Esophagus muscularis mucosa (tissue), 4 donors: ENCODE measurements at regions not wholly inside any gene's neighbourhood (a gene's known extent, or its start where the extent isn't known, plus 50 kb on each side); places are given as distances from the start of the nearest gene placed in this dataset.
A peak's percentile ranks its signal among the peaks of the same experiment; 100 is the strongest.

ENCODE experiments used
- DNase-seq: peaks from one replicate; pipeline ENCODE4 v3.0.0-alpha.2; 2017; ENCODE audit errors: extremely low spot score
- H3K27ac ChIP-seq, 4 donors: fragments of 200-600 bp; sonication (generic); replicated peaks in 1 of 4; 1 replicate in 3 of 4; 2 replicates in 1 of 4; pipeline ENCODE4 v1.5.1; 2016 to 2019; ENCODE audit warnings: mild to moderate bottlenecking in 1 of 4
- H3K27me3 ChIP-seq, 4 donors: fragments of 200-600 bp; sonication (generic); one replicate each; pipeline versions ENCODE4 v1.5.1 to v1.6.0; 2016 to 2019
- H3K36me3 ChIP-seq, 4 donors: fragments of 200-600 bp; sonication (generic); one replicate each; pipeline ENCODE4 v1.5.1; 2016 to 2019
- H3K4me1 ChIP-seq, 4 donors: fragments of 200-600 bp; sonication (generic); one replicate each; pipeline ENCODE4 v1.5.1; 2016 to 2019
- H3K4me3 ChIP-seq, 4 donors: fragments of 200-600 bp; sonication (generic); 1 replicate in 2 of 4; 2 replicates in 2 of 4; pipeline ENCODE4 v1.5.1; 2016 to 2019; ENCODE audit warnings: mild to moderate bottlenecking in 4 of 4, moderate library complexity in 1 of 4
- H3K9me3 ChIP-seq, 4 donors: fragments of 200-600 bp; sonication (generic); 1 replicate in 3 of 4; 2 replicates in 1 of 4; pipeline ENCODE4 v1.5.1; 2016 to 2019
- EP300 ChIP-seq: sonication (generic); formaldehyde crosslinking; IDR thresholded peaks from one replicate; pipeline ENCODE4 v1.6.1; 2017; ENCODE audit warnings: antibody characterized with exemption
- POLR2A ChIP-seq: fragments of 450-650 bp; IDR thresholded peaks from one replicate; pipeline ENCODE4 v1.6.1; 2017; ENCODE audit warnings: antibody characterized with exemption, moderate library complexity, mild to moderate bottlenecking, low read depth
- POLR2AphosphoS5 ChIP-seq, 2 donors: sonication (generic); formaldehyde crosslinking; IDR thresholded peaks; one replicate each; pipeline ENCODE4 v1.6.1; 2017; ENCODE audit warnings: antibody characterized with exemption in 2 of 2
- WGBS: methylation state at CpG from one replicate; pipeline ENCODE4 v1.1.5; 2018; 5-methylcytosine and 5-hydroxymethylcytosine counted together
- intact Hi-C: fragments of 100-400 bp; cut with DNase I; formaldehyde crosslinking; loops from one replicate; pipeline ENCODE4 v1.15.1; 2023
- TF ChIP-seq, protein P1 (sequence below), 3 experiments: fragments of 200-600 bp in 2 of 3; fragments of 450-650 bp in 1 of 3; sonication (generic) in 2 of 3; IDR thresholded peaks; one replicate each; pipeline ENCODE4 v1.5.1; 2017 to 2019; ENCODE audit warnings: antibody characterized with exemption in 3 of 3, mild to moderate bottlenecking in 2 of 3, moderate library complexity in 1 of 3

DNA sequence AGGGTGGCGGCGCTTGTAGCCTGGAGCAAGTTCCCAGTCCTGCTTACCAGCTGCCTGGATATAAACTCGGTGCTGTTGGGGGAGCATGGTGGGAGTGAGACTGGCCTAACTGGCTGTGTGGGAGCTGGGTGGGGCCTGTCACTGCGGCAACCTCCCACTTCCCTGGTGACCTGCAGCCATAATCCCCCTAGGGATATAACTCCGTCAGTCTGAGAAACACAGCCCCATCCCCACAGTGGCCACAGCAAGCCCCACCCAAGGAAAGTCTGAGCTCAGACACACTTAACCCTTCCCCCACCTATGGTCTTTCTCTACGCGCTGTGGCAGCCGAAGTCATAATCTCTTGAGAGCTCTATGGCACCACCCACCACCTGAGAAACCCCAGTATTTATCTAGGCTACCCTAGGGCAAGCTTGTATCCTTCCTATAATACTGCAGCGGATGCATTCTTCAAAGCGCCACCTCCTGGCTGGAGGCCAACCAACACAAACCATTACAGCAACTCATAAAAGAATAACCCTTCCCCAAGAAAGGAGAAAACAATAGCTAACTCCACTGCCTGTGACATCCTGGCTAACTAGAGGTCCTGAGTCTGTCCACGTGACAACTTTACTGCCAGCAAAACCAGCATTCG lies 57.4 kb downstream of the ZNF648 start:
- DNase-seq = no peak
- Histone ChIP-seq H3K27ac (peak overlapping the region in 1 of 4 donors; percentile 27), H3K27me3 (peaks cover 0 to 7% (median 0%) of the 10 kb centered on the region in 4 donors), H3K36me3 (no peaks in the 10 kb centered on the region), H3K4me3 (no peak overlapping the region), H3K9me3 (peaks cover 0 to 5% (median 0%) of the 10 kb centered on the region in 4 donors), H3K4me1 (peaks cover 0 to 6% (median 3%) of the 10 kb centered on the region in 4 donors)
- intact Hi-C loops = no loop called here
- WGBS = 82% methylated on average over 12 of the region's 12 CpGs
- TF ChIP-seq POLR2AphosphoS5 (IDR thresholded peaks at IDR 0.05) (no peak), EP300 (no peak), POLR2A (no peak)
- TF ChIP-seq, protein P1, sequence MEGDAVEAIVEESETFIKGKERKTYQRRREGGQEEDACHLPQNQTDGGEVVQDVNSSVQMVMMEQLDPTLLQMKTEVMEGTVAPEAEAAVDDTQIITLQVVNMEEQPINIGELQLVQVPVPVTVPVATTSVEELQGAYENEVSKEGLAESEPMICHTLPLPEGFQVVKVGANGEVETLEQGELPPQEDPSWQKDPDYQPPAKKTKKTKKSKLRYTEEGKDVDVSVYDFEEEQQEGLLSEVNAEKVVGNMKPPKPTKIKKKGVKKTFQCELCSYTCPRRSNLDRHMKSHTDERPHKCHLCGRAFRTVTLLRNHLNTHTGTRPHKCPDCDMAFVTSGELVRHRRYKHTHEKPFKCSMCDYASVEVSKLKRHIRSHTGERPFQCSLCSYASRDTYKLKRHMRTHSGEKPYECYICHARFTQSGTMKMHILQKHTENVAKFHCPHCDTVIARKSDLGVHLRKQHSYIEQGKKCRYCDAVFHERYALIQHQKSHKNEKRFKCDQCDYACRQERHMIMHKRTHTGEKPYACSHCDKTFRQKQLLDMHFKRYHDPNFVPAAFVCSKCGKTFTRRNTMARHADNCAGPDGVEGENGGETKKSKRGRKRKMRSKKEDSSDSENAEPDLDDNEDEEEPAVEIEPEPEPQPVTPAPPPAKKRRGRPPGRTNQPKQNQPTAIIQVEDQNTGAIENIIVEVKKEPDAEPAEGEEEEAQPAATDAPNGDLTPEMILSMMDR (IDR thresholded peaks at IDR 0.05) = no peak

DNA sequence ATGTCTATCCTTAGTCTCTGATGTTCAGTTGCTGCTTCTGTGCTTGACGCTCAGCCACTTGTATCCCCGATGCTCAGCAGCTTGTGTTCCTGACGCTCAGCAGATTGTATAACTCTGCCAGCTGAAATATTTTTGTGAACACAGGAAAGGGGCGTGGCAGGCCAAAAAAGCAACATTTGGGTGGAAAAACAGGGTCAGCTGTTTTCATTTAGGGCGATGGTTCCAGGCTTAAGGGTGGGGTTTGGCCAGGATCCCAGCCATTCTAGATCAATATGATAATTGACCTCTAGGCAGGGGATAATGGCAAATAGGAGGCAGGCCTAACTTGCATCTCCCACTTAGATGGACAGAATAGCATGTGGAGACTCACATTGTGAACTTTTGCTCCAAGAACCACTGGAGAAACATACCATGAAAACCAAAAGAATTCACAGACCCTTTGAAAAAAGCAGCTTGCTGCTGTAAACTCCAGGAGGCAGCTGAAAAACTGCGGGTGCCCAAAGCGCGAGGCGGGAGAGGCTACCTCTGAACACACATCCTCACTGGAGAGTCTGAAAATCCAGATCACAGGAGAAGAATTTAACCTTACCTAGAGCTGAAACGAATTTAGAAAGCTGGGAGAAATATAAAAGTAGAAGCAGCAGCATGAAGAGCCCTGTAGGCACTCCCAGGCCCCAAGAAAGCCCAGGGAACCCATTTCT lies 58.3 kb downstream of the ZNF648 start:
- peaks cover 0 to 7% (median 0%) of the 10 kb centered on the region in 4 donors for H3K27me3 ChIP-seq
- WGBS = 64% methylated on average over 10 of the region's 10 CpGs
- H3K27ac ChIP-seq = peak overlapping the region in 1 of 4 donors; percentile 27
- intact Hi-C loops = no loop called here
- H3K36me3 ChIP-seq = no peaks in the 10 kb centered on the region
- peaks cover 0 to 5% (median 0%) of the 10 kb centered on the region in 4 donors for H3K9me3 ChIP-seq
- no peak for DNase-seq
- TF ChIP-seq POLR2A (no peak), POLR2AphosphoS5 (IDR thresholded peaks at IDR 0.05) (no peak), EP300 (no peak)
- TF ChIP-seq, protein P1 (IDR thresholded peaks at IDR 0.05) = no peak
- no peak overlapping the region for H3K4me3 ChIP-seq
- H3K4me1 ChIP-seq = peaks cover 0 to 6% (median 3%) of the 10 kb centered on the region in 4 donors

- 56% methylated on average over 10 of the region's 10 CpGs for WGBS
Observed at GRCh38 chr1:182002570-182002969, 58.9 kb downstream of the ZNF648 start.

GRCh38 chr1:181998858-181999257 lies 62.7 kb downstream of the ZNF648 start:
- Histone ChIP-seq H3K4me3 (no peak overlapping the region), H3K27ac (no peak overlapping the region), H3K36me3 (no peaks in the 10 kb centered on the region), H3K4me1 (peaks cover 0 to 6% (median 3%) of the 10 kb centered on the region in 4 donors), H3K9me3 (no peaks in the 10 kb centered on the region), H3K27me3 (peaks cover 0 to 7% (median 0%) of the 10 kb centered on the region in 4 donors)
- no peak for DNase-seq
- TF ChIP-seq EP300 (no peak), POLR2AphosphoS5 (IDR thresholded peaks at IDR 0.05) (no peak), POLR2A (no peak)
- TF ChIP-seq, protein P1 (IDR thresholded peaks at IDR 0.05) = no peak
- WGBS = 84% methylated on average over 4 of the region's 4 CpGs
- intact Hi-C loops = no loop called here

More at GRCh38 chr1:182002570-182002969, 58.9 kb downstream of the ZNF648 start:
- Histone ChIP-seq H3K36me3 (no peaks in the 10 kb centered on the region), H3K27me3 (peaks cover 0 to 7% (median 0%) of the 10 kb centered on the region in 4 donors), H3K27ac (no peak overlapping the region), H3K9me3 (peaks cover 0 to 5% (median 0%) of the 10 kb centered on the region in 4 donors), H3K4me3 (no peak overlapping the region), H3K4me1 (peaks cover 0 to 6% (median 3%) of the 10 kb centered on the region in 4 donors)
- no peak for TF ChIP-seq POLR2AphosphoS5 (IDR thresholded peaks at IDR 0.05)
- TF ChIP-seq POLR2A = no peak
- no peak for TF ChIP-seq EP300
- TF ChIP-seq, protein P1 (IDR thresholded peaks at IDR 0.05) = no peak
- intact Hi-C loops = no loop called here
- no peak for DNase-seq
